Lower leg skin (tissue), 3 donors: ENCODE measurements at regions not wholly inside any gene's neighbourhood (a gene's known extent, or its start where the extent isn't known, plus 50 kb on each side); places are given as distances from the start of the nearest gene placed in this dataset.

Experiments
- POLR2A ChIP-seq, 2 donors: fragments of 450-650 bp; IDR thresholded peaks; one replicate each; pipeline ENCODE4 v1.6.1; 2016 to 2017; ENCODE audit warnings: antibody characterized with exemption in 2 of 2, mild to moderate bottlenecking in 1 of 2, moderate library complexity in 1 of 2
- TF ChIP-seq, protein P1 (sequence below), 3 donors: fragments of 450-650 bp; IDR thresholded peaks; one replicate each; pipeline ENCODE4 v1.5.1; 2016; ENCODE audit warnings: antibody characterized with exemption in 3 of 3, mild to moderate bottlenecking in 3 of 3, moderate library complexity in 2 of 3

DNA sequence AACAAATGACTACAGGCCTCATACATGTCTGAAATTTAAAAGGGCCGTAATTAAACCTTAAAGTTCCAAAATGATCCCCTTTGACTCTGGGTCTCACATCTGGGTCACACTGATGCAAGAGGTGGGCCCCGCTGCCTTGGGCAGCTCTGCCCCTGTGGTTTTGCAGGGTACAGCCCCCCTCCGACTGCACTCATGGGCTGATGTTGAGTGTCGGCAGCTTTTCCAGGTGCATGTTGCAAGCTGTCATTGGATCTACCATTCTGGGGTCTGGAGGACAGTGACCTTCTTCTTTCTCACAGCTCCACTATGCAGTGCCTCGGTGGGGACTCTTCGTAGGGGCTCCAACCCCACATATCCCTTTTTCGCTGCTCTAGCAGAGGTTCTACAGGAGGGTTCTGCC lies 1537.9 kb downstream of the PCDH18 start:
- TF ChIP-seq, protein P1, sequence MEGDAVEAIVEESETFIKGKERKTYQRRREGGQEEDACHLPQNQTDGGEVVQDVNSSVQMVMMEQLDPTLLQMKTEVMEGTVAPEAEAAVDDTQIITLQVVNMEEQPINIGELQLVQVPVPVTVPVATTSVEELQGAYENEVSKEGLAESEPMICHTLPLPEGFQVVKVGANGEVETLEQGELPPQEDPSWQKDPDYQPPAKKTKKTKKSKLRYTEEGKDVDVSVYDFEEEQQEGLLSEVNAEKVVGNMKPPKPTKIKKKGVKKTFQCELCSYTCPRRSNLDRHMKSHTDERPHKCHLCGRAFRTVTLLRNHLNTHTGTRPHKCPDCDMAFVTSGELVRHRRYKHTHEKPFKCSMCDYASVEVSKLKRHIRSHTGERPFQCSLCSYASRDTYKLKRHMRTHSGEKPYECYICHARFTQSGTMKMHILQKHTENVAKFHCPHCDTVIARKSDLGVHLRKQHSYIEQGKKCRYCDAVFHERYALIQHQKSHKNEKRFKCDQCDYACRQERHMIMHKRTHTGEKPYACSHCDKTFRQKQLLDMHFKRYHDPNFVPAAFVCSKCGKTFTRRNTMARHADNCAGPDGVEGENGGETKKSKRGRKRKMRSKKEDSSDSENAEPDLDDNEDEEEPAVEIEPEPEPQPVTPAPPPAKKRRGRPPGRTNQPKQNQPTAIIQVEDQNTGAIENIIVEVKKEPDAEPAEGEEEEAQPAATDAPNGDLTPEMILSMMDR (IDR thresholded peaks at IDR 0.05) = no peak
- no peak for TF ChIP-seq POLR2A (IDR thresholded peaks at IDR 0.05)
